SK-N-SH treated with all-trans-retinoic acid at 6 μM for 48 hours (cell line): ENCODE measurements at regions not wholly inside any gene's neighbourhood (a gene's known extent, or its start where the extent isn't known, plus 50 kb on each side); places are given as distances from the start of the nearest gene placed in this dataset.

Source experiments
- ATAC-seq: fragments of 200-7000 bp; cut with Tn5 transposase; 3 replicates; pipeline ENCODE4 v1.9.1; 2020; ENCODE audit warnings: mild to moderate bottlenecking, moderate library complexity
- ARNTL ChIP-seq: fragments of 450-650 bp; formaldehyde crosslinking; IDR thresholded peaks from 2 replicates; pipeline ENCODE4 v1.5.0; 2020; ENCODE audit warnings: low read depth, mild to moderate bottlenecking, moderate library complexity, borderline replicate concordance
- BACH2 ChIP-seq: fragments of 250-450 bp; sonication (Bioruptor Pico); IDR thresholded peaks from 2 replicates; pipeline ENCODE4 v1.9.0; 2021; ENCODE audit warnings: mild to moderate bottlenecking, borderline replicate concordance
- CSDC2 ChIP-seq: fragments of 250-450 bp; sonication (Bioruptor Pico); IDR thresholded peaks from 2 replicates; pipeline ENCODE4 v1.5.0; 2020; ENCODE audit warnings: mild to moderate bottlenecking, moderate library complexity
- ESRRG ChIP-seq: fragments of 250-450 bp; sonication (Bioruptor Pico); IDR thresholded peaks from 2 replicates; pipeline ENCODE4 v1.6.1; 2021; ENCODE audit warnings: mild to moderate bottlenecking
- GLIS3 ChIP-seq: fragments of 250-450 bp; sonication (Bioruptor Pico); IDR thresholded peaks from 2 replicates; pipeline ENCODE4 v1.5.0; 2020; ENCODE audit warnings: mild to moderate bottlenecking, moderate library complexity
- ISL1 ChIP-seq: fragments of 250-450 bp; sonication (Bioruptor Pico); IDR thresholded peaks from 2 replicates; pipeline ENCODE4 v2.1.2; 2022; ENCODE audit warnings: mild to moderate bottlenecking, moderate library complexity
- OSR1 ChIP-seq: fragments of 250-450 bp; sonication (Bioruptor Pico); IDR thresholded peaks from 2 replicates; pipeline ENCODE4 v1.8.0; 2022; ENCODE audit warnings: moderate library complexity, mild to moderate bottlenecking, inconsistent platforms
- PPARA ChIP-seq: fragments of 250-450 bp; sonication (Bioruptor Pico); IDR thresholded peaks from 2 replicates; pipeline ENCODE4 v1.5.0; 2020; ENCODE audit warnings: mild to moderate bottlenecking, borderline replicate concordance
- RARB ChIP-seq: fragments of 250-450 bp; sonication (Bioruptor Pico); IDR thresholded peaks from 2 replicates; pipeline ENCODE4 v1.8.0; 2021; ENCODE audit warnings: mild to moderate bottlenecking, moderate library complexity
- SNAI2 ChIP-seq: fragments of 250-450 bp; sonication (Bioruptor Pico); IDR thresholded peaks from 2 replicates; pipeline ENCODE4 v1.5.0; 2020; ENCODE audit warnings: mild to moderate bottlenecking, moderate library complexity
- TCF4 ChIP-seq: fragments of 250-450 bp; sonication (Bioruptor Pico); IDR thresholded peaks from 2 replicates; pipeline ENCODE4 v1.8.0; 2021; ENCODE audit warnings: mild to moderate bottlenecking, moderate library complexity, borderline replicate concordance
- TOX ChIP-seq: fragments of 250-450 bp; sonication (Bioruptor Pico); IDR thresholded peaks from 2 replicates; pipeline ENCODE4 v1.8.0; 2021; ENCODE audit warnings: mild to moderate bottlenecking, moderate library complexity, borderline replicate concordance
- ZFP3 ChIP-seq: fragments of 250-450 bp; sonication (Bioruptor Pico); IDR thresholded peaks from 2 replicates; pipeline ENCODE4 v1.5.0; 2020; ENCODE audit warnings: mild to moderate bottlenecking, moderate library complexity
- ZFP30 ChIP-seq: fragments of 450-650 bp; formaldehyde crosslinking; IDR thresholded peaks from 2 replicates; pipeline ENCODE4 v1.5.0; 2022; ENCODE audit warnings: mild to moderate bottlenecking, moderate library complexity
- ZNF565 ChIP-seq: fragments of 450-650 bp; formaldehyde crosslinking; conservative IDR thresholded peaks from 2 replicates; pipeline ENCODE4 v1.5.0; 2020; ENCODE audit warnings: low read depth, mild to moderate bottlenecking, moderate library complexity
- ZNF70 ChIP-seq: fragments of 450-650 bp; formaldehyde crosslinking; IDR thresholded peaks from 2 replicates; pipeline ENCODE4 v1.5.0; 2020; ENCODE audit warnings: mild to moderate bottlenecking, moderate library complexity
- TF ChIP-seq, protein P1 (sequence below): fragments of 250-450 bp; sonication (Bioruptor Pico); IDR thresholded peaks from 2 replicates; pipeline ENCODE4 v1.8.0; 2020; ENCODE audit warnings: mild to moderate bottlenecking, moderate library complexity, borderline replicate concordance
- TF ChIP-seq, protein P2 (sequence below): fragments of 250-450 bp; sonication (Bioruptor Pico); IDR thresholded peaks from 2 replicates; pipeline ENCODE4 v1.5.1; 2020; ENCODE audit warnings: low read depth, mild to moderate bottlenecking, moderate library complexity
- TF ChIP-seq, protein P3 (sequence below): fragments of 250-450 bp; sonication (Bioruptor Pico); IDR thresholded peaks from 2 replicates; pipeline ENCODE4 v1.5.0; 2020; ENCODE audit warnings: mild to moderate bottlenecking, moderate library complexity

DNA sequence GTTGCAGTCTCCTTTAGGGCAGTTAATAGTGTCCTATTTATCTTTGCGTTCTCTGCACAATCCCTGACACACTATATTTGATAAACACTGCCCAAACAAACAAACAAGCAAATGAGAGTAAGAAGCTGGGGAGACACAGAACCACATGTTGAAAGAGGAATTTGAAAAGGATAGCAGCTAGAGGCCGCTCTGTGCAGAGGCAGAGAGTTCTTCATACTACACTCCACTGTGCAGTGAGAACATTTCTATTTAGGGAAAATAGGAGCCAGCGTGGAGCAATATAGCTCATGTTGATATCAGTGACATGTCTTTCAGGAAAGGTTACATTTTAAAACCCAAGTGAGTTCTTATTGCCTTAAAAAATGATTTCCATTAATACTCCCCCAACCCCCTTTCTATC lies 140.3 kb upstream of the SEL1L start:
- TF ChIP-seq GLIS3 (CRISPR knock-in tag) (no peak), CSDC2 (no peak)
- TF ChIP-seq, protein P1, sequence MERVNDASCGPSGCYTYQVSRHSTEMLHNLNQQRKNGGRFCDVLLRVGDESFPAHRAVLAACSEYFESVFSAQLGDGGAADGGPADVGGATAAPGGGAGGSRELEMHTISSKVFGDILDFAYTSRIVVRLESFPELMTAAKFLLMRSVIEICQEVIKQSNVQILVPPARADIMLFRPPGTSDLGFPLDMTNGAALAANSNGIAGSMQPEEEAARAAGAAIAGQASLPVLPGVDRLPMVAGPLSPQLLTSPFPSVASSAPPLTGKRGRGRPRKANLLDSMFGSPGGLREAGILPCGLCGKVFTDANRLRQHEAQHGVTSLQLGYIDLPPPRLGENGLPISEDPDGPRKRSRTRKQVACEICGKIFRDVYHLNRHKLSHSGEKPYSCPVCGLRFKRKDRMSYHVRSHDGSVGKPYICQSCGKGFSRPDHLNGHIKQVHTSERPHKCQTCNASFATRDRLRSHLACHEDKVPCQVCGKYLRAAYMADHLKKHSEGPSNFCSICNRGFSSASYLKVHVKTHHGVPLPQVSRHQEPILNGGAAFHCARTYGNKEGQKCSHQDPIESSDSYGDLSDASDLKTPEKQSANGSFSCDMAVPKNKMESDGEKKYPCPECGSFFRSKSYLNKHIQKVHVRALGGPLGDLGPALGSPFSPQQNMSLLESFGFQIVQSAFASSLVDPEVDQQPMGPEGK (CRISPR knock-in tag) = no peak
- ATAC-seq = no peak

DNA sequence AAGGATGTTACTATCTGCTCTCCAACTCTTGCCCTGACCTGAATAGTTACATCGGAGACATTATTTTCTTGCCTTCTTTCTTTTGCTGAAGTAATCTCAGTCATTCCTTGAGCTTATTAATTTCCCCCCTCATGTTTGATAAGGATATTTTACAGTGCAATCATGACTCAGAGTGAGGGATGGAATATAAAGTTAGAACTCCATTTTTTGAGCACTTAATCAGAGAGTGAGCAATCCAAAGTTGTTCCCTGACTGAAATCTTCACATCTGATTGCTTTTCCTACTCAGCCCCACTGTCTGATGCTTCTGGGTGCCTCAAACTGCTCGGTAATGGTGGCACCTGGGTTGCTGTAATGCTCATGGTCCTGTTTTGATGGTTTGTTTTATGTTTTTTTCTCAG lies 142.7 kb upstream of the SEL1L start:
- TF ChIP-seq OSR1 (CRISPR knock-in tag) (no peak), TCF4 (CRISPR knock-in tag) (no peak), CSDC2 (no peak), ESRRG (CRISPR knock-in tag) (no peak), ISL1 (no peak), SNAI2 (no peak), ZFP3 (CRISPR knock-in tag) (no peak), RARB (CRISPR knock-in tag) (no peak), ZNF565 (CRISPR knock-in tag) (no peak), GLIS3 (CRISPR knock-in tag) (no peak)
- TF ChIP-seq, protein P2, sequence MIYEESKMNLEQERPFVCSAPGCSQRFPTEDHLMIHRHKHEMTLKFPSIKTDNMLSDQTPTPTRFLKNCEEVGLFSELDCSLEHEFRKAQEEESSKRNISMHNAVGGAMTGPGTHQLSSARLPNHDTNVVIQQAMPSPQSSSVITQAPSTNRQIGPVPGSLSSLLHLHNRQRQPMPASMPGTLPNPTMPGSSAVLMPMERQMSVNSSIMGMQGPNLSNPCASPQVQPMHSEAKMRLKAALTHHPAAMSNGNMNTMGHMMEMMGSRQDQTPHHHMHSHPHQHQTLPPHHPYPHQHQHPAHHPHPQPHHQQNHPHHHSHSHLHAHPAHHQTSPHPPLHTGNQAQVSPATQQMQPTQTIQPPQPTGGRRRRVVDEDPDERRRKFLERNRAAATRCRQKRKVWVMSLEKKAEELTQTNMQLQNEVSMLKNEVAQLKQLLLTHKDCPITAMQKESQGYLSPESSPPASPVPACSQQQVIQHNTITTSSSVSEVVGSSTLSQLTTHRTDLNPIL (CRISPR knock-in tag) = no peak
- TF ChIP-seq, protein P3, sequence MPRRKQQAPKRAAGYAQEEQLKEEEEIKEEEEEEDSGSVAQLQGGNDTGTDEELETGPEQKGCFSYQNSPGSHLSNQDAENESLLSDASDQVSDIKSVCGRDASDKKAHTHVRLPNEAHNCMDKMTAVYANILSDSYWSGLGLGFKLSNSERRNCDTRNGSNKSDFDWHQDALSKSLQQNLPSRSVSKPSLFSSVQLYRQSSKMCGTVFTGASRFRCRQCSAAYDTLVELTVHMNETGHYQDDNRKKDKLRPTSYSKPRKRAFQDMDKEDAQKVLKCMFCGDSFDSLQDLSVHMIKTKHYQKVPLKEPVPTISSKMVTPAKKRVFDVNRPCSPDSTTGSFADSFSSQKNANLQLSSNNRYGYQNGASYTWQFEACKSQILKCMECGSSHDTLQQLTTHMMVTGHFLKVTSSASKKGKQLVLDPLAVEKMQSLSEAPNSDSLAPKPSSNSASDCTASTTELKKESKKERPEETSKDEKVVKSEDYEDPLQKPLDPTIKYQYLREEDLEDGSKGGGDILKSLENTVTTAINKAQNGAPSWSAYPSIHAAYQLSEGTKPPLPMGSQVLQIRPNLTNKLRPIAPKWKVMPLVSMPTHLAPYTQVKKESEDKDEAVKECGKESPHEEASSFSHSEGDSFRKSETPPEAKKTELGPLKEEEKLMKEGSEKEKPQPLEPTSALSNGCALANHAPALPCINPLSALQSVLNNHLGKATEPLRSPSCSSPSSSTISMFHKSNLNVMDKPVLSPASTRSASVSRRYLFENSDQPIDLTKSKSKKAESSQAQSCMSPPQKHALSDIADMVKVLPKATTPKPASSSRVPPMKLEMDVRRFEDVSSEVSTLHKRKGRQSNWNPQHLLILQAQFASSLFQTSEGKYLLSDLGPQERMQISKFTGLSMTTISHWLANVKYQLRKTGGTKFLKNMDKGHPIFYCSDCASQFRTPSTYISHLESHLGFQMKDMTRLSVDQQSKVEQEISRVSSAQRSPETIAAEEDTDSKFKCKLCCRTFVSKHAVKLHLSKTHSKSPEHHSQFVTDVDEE (CRISPR knock-in tag) = no peak
- TF ChIP-seq, all 23 proteins: peak for 0
- no peak for ATAC-seq

DNA sequence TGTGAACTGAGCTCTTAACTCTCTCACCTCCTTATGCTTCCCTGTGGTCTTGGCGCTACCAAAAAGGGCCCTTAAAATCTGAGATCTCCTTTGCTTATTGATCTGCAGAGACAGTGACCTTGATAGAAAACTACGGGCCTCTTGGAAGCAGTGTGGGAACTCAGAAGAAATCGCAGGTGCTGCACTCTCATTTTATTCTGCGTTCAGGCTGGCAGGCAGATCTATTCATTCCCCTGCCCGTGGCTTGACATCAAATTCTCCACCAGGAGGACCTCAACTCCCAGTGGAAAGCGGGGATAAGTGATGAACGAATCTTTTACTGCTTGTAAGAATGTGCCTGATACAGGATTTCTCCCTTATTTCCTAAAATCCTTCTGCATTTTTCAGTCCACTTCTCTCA lies 143.2 kb upstream of the SEL1L start:
- TF ChIP-seq ESRRG (CRISPR knock-in tag) (no peak), ZNF70 (CRISPR knock-in tag) (no peak)
- ATAC-seq = no peak

DNA sequence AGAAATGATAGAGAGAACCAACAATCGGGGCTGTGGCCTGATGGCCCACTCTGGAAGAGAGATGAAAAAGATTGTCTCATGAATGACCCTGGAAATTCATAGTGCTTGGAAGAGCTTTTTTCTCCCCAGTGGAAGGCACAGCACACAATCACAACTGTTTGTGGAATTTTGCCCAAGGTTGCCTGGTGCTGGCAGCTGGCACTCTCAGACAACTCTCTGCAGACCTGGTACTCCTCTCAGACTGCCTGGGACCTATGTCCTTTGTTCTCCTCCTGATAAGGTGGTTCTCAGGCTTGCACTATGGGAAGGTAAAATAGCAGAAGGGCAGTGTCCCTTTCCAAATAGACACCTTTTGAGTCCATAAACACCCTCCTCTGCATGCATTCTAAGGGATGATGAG lies 144.1 kb upstream of the SEL1L start:
- TF ChIP-seq ZFP3 (CRISPR knock-in tag) = no peak
- TF ChIP-seq ARNTL (CRISPR knock-in tag) = no peak
- no peak for TF ChIP-seq PPARA (CRISPR knock-in tag)
- no peak for TF ChIP-seq CSDC2
- TF ChIP-seq ZNF70 (CRISPR knock-in tag) = no peak
- TF ChIP-seq ZFP30 (CRISPR knock-in tag) = no peak
- TF ChIP-seq, protein P3 (CRISPR knock-in tag) = no peak
- no peak for TF ChIP-seq BACH2 (CRISPR knock-in tag)
- no peak for TF ChIP-seq RARB (CRISPR knock-in tag)
- TF ChIP-seq TOX = no peak
- TF ChIP-seq OSR1 (CRISPR knock-in tag) = no peak
- TF ChIP-seq TCF4 (CRISPR knock-in tag) = no peak
- no peak for TF ChIP-seq ISL1
- no peak for TF ChIP-seq ZNF565 (CRISPR knock-in tag)
- TF ChIP-seq, all 23 proteins: peak for 0
- ATAC-seq = no peak
